ENCODE measurements at regions not wholly inside any gene's neighbourhood (a gene's known extent, or its start where the extent isn't known, plus 50 kb on each side); places are given as distances from the start of the nearest gene placed in this dataset.

- no peak for TF ChIP-seq FOS (IDR thresholded peaks at IDR 0.05; ENCODE audit: borderline replicate concordance, insufficient read depth, low read length)
- TF ChIP-seq EZH2 (IDR thresholded peaks at IDR 0.05; ENCODE audit: borderline replicate concordance, low read depth, low read length, severe bottlenecking), result no peak
- no peak for TF ChIP-seq MYC (IDR thresholded peaks at IDR 0.05; ENCODE audit: low read depth, low read length)
- TF ChIP-seq POLR2AphosphoS5 (IDR thresholded peaks at IDR 0.05; ENCODE audit: insufficient read depth, low read depth, low read length), result no peak
- TF ChIP-seq JUN (IDR thresholded peaks at IDR 0.05; ENCODE audit: borderline replicate concordance, insufficient read depth, insufficient read length, low read depth), result no peak
- TF ChIP-seq POLR2A (IDR thresholded peaks at IDR 0.05; ENCODE audit: low read depth, low read length), result no peak
- TF ChIP-seq CTCF (IDR thresholded peaks at IDR 0.05; ENCODE audit: extremely low read depth in 1 of 2, insufficient read depth in 1 of 2, low read depth in 1 of 2, low read length in 2 of 2), result no peak
- TF ChIP-seq GATA2 (IDR thresholded peaks at IDR 0.05; ENCODE audit: insufficient read depth, insufficient read length, low read depth, low read length), result no peak
- no peak for TF ChIP-seq MAX (IDR thresholded peaks at IDR 0.05; ENCODE audit: insufficient read depth, insufficient read length)
- Histone ChIP-seq H3K36me3 (ENCODE audit: control insufficient read depth in 2 of 2, extremely low read depth in 1 of 2, insufficient read depth in 2 of 2, low read length in 2 of 2) (no peaks in the 10 kb centered on the region), H3K9me3 (replicated peaks; ENCODE audit: control insufficient read depth, insufficient read depth, low read length) (no peaks in the 10 kb centered on the region), H2AFZ (ENCODE audit: low read depth, low read length) (no peak overlapping the region), H3K9ac (replicated peaks; ENCODE audit: extremely low read depth, insufficient read depth, low read length) (no peak overlapping the region), H3K27ac (ENCODE audit: insufficient read depth, low read depth, low read length) (no peak overlapping the region), H3K27me3 (ENCODE audit: control insufficient read depth in 2 of 2, insufficient read depth in 2 of 2, low read length in 2 of 2) (peaks cover 0 to 1% of the 10 kb centered on the region in 2 experiments), H3K4me3 (replicated peaks in 1 of 3; ENCODE audit: insufficient read depth in 1 of 3, low read depth in 1 of 3, low read length in 3 of 3) (no peak overlapping the region), H3K4me1 (ENCODE audit: control insufficient read depth, extremely low read depth, insufficient read depth, low read length) (no peaks in the 10 kb centered on the region), H4K20me1 (replicated peaks; ENCODE audit: control insufficient read depth, extremely low read depth, insufficient read depth, low read length) (no peaks in the 10 kb centered on the region), H3K9me1 (replicated peaks; ENCODE audit: control insufficient read depth, extremely low read depth, insufficient read depth, low read length) (no peaks in the 10 kb centered on the region), H3K79me2 (ENCODE audit: control insufficient read depth, insufficient read depth, low read length) (no peaks in the 10 kb centered on the region), H3K4me2 (ENCODE audit: insufficient read depth, low read length) (no peak overlapping the region)
- intact Hi-C loops (cut with micrococcal nuclease) (loop anchor here (10.0 kb wide), 1 partner anchor 1005 kb away; no protein-coding TSS in a partner anchor), dilution Hi-C loops (cut with MboI; ENCODE audit: extremely low pct_ligation_motif_present, low sequenced_read_pairs) (no loop called here)
- CTCF ChIA-PET, result no interaction called here
- FAIRE-seq, result no peak
- POLR2A ChIA-PET, result no interaction called here
- no peak for DNase-seq (ENCODE audit: low read depth, low spot score)
- BruUV-seq (replicated peaks), result no TSS peak
Observed at GRCh38 chr5:89260254-89260653, 377.3 kb upstream of the MEF2C start.

All from endothelial cell of umbilical vein (primary cell).